PC-3 (cell line): ENCODE measurements at regions not wholly inside any gene's neighbourhood (a gene's known extent, or its start where the extent isn't known, plus 50 kb on each side); places are given as distances from the start of the nearest gene placed in this dataset.

Experiments used
- EZH2 ChIP-seq: fragments of 300-600 bp; sonication (generic); IDR thresholded peaks from one replicate; pipeline ENCODE4 v1.6.1; 2017; ENCODE audit warnings: antibody characterized with exemption, mild to moderate bottlenecking, low read length; ENCODE audit not compliant: unreplicated experiment
- TF ChIP-seq, protein P1 (sequence below): fragments of 300-600 bp; sonication (generic); conservative IDR thresholded peaks from 2 replicates; pipeline ENCODE4 v1.5.1; 2017; ENCODE audit warnings: antibody characterized with exemption, low read depth, mild to moderate bottlenecking, low read length

DNA sequence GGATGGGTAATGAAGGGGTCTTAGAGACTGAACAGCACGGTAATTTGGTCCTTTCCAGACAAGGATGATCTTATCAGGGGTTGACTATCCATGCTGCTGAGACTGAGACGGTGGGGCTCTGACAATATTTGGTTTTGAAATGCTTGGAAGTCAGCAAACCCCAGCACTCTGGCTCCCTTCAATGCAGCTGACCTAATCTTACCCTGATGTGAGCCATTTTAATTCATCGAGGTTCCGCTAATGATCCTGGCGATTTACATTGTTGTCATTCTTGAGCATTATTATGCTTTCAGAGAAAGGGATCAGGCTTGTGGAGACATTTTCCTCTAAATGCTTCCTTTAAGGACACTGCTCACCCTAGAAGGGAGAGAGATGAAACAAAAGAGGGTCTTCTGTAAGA lies 114.6 kb upstream of the BMPER start:
- TF ChIP-seq, protein P1, sequence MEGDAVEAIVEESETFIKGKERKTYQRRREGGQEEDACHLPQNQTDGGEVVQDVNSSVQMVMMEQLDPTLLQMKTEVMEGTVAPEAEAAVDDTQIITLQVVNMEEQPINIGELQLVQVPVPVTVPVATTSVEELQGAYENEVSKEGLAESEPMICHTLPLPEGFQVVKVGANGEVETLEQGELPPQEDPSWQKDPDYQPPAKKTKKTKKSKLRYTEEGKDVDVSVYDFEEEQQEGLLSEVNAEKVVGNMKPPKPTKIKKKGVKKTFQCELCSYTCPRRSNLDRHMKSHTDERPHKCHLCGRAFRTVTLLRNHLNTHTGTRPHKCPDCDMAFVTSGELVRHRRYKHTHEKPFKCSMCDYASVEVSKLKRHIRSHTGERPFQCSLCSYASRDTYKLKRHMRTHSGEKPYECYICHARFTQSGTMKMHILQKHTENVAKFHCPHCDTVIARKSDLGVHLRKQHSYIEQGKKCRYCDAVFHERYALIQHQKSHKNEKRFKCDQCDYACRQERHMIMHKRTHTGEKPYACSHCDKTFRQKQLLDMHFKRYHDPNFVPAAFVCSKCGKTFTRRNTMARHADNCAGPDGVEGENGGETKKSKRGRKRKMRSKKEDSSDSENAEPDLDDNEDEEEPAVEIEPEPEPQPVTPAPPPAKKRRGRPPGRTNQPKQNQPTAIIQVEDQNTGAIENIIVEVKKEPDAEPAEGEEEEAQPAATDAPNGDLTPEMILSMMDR, result no peak
- no peak for TF ChIP-seq EZH2
